CD4-positive, alpha-beta T cell (primary cell): ENCODE measurements at regions not wholly inside any gene's neighbourhood (a gene's known extent, or its start where the extent isn't known, plus 50 kb on each side); places are given as distances from the start of the nearest gene placed in this dataset.

Source experiments
- ATAC-seq: fragments of 200-7000 bp; cut with Tn5 transposase; one replicate; pipeline ENCODE4 v1.10.0; 2022; ENCODE audit warnings: mild to moderate bottlenecking; ENCODE audit not compliant: poor library complexity
- CTCF ChIA-PET: fragments of 350-600 bp; sonication (Branson Sonifier 250); formaldehyde crosslinking; loops from one replicate; lab custom pipeline; 2021; ENCODE audit warnings: antibody characterized with exemption, inconsistent platforms; lab: Charles Lee
- POLR2A ChIA-PET: fragments of 350-600 bp; sonication (Branson Sonifier 250); formaldehyde crosslinking; loops from one replicate; lab custom pipeline; 2021; ENCODE audit warnings: antibody characterized with exemption, inconsistent platforms; lab: Charles Lee
- DNase-seq, 14 experiments: peaks; one replicate each; pipeline ENCODE4 v3.0.0-alpha.2; 2013 to 2020; ENCODE audit warnings: mixed read lengths in 2 of 14
- H3K27ac ChIP-seq, 2 donors: one replicate each; pipeline versions ENCODE4 v1.5.1 to v1.7.0; 2013; ENCODE audit warnings: low read length in 2 of 2, low read depth in 1 of 2, mild to moderate bottlenecking in 1 of 2
- H3K27me3 ChIP-seq, 2 experiments: 1 replicate in 1 of 2; 2 replicates in 1 of 2; pipeline versions ENCODE4 v1.6.1 to v1.7.0; 2013; ENCODE audit warnings: low read length in 2 of 2, control low read depth in 1 of 2, mild to moderate bottlenecking in 1 of 2, moderate library complexity in 1 of 2; ENCODE audit not compliant: insufficient read depth in 2 of 2, control insufficient read depth in 1 of 2
- H3K36me3 ChIP-seq: one replicate; pipeline ENCODE4 v1.6.1; 2013; ENCODE audit warnings: low read length, control low read depth; ENCODE audit not compliant: insufficient read depth
- H3K4me1 ChIP-seq: one replicate; pipeline ENCODE4 v1.6.1; 2013; ENCODE audit warnings: low read length, control low read depth; ENCODE audit not compliant: insufficient read depth
- H3K4me3 ChIP-seq: one replicate; pipeline ENCODE4 v1.5.1; 2013; ENCODE audit warnings: mild to moderate bottlenecking, low read length, moderate library complexity
- H3K9me3 ChIP-seq, 2 experiments: 1 replicate in 1 of 2; 2 replicates in 1 of 2; pipeline versions ENCODE4 v1.6.1 to v1.7.0; 2013; ENCODE audit warnings: low read length in 2 of 2, mild to moderate bottlenecking in 2 of 2, control low read depth in 1 of 2, moderate library complexity in 1 of 2; ENCODE audit not compliant: control insufficient read depth in 1 of 2, insufficient read depth in 1 of 2
- H3K27ac Mint-ChIP-seq: one replicate; pipeline ENCODE4 v1.8.0; 2020; ENCODE audit warnings: mixed read lengths
- H3K27me3 Mint-ChIP-seq: one replicate; pipeline ENCODE4 v1.8.0; 2021; ENCODE audit warnings: mixed read lengths
- H3K36me3 Mint-ChIP-seq: one replicate; pipeline ENCODE4 v1.8.0; 2021; ENCODE audit warnings: low read depth, mixed read lengths
- H3K4me1 Mint-ChIP-seq: one replicate; pipeline ENCODE4 v1.8.0; 2021; ENCODE audit warnings: low read depth, mixed read lengths
- H3K4me3 Mint-ChIP-seq: one replicate; pipeline ENCODE4 v1.8.0; 2020; ENCODE audit warnings: mild to moderate bottlenecking, mixed read lengths
- H3K9me3 Mint-ChIP-seq: one replicate; pipeline ENCODE4 v1.8.0; 2020; ENCODE audit warnings: mixed read lengths
- intact Hi-C, 2 experiments: fragments of 100-400 bp; cut with DNase I in 1 of 2; cut with micrococcal nuclease in 1 of 2; formaldehyde crosslinking; loops; one replicate each; pipeline versions ENCODE4 v1.15.1 to v1.9.0; 2023 to 2025; cut with DNase I, micrococcal nuclease
- TF ChIP-seq, protein P1 (sequence below): fragments of 200-600 bp; IDR thresholded peaks from one replicate; pipeline ENCODE4 v1.8.0; 2022; ENCODE audit warnings: antibody characterized with exemption, mild to moderate bottlenecking

DNA sequence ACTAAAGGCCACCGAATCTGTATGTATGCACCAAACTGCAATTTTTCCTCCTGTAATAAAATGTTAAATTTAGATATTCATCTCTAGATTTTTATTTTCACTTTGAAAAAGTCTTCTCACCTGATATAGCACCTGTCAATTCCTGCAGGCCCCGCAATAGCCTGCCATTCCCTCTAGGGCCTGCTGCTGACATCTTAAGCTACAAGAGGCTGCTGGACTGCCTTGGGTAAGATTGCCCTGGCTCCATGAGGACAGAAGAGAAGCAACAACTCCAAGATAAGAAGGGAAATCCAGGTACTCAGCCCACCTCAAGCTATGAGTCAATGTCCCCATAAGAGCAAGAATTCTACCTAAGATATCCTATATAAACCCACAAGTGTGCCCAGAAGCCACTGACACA, 230.2 kb upstream of the AGTR2 start:
- Mint-ChIP-seq H3K27ac (no peak overlapping the region), H3K9me3 (no peaks in the 10 kb centered on the region), H3K4me3 (no peak overlapping the region), H3K36me3 (no peaks in the 10 kb centered on the region), H3K27me3 (no peaks in the 10 kb centered on the region), H3K4me1 (no peaks in the 10 kb centered on the region)
- H3K27ac ChIP-seq: no peak overlapping the region
- ChIA-PET POLR2A (no interaction called here), CTCF (no interaction called here)
- H3K4me1 ChIP-seq: no peaks in the 10 kb centered on the region
- peaks cover 0 to 8% of the 10 kb centered on the region in 2 experiments for H3K9me3 ChIP-seq
- ATAC-seq (no peak), DNase-seq (no peak)
- no peaks in the 10 kb centered on the region for H3K36me3 ChIP-seq
- no peak overlapping the region for H3K4me3 ChIP-seq
- TF ChIP-seq, protein P1, sequence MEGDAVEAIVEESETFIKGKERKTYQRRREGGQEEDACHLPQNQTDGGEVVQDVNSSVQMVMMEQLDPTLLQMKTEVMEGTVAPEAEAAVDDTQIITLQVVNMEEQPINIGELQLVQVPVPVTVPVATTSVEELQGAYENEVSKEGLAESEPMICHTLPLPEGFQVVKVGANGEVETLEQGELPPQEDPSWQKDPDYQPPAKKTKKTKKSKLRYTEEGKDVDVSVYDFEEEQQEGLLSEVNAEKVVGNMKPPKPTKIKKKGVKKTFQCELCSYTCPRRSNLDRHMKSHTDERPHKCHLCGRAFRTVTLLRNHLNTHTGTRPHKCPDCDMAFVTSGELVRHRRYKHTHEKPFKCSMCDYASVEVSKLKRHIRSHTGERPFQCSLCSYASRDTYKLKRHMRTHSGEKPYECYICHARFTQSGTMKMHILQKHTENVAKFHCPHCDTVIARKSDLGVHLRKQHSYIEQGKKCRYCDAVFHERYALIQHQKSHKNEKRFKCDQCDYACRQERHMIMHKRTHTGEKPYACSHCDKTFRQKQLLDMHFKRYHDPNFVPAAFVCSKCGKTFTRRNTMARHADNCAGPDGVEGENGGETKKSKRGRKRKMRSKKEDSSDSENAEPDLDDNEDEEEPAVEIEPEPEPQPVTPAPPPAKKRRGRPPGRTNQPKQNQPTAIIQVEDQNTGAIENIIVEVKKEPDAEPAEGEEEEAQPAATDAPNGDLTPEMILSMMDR: no peak
- intact Hi-C loops: no loop called here
- no peaks in the 10 kb centered on the region for H3K27me3 ChIP-seq

DNA sequence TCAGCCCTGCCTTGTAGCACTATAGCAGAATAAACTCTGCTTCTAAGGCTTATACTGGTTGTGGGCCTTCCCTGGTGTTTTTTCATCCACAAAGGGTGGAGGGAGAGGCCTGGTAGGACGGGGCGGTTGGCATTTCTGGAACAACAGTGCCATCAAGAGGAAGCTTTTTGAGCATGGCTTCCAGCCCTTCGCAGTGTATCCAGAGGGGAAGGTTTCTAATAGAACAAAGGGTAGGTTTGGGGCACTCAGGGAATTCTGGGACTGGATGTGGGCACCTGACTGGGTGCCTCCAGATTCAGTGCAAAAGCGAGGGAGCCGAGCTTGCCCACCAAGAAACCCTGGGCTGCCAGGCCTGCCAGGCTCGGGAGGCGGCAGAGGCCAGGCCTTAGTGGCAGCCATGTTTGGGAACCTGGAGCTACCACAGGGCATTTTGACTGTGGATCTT, 229.6 kb upstream of the AGTR2 start:
- Mint-ChIP-seq H3K27ac (no peak overlapping the region), H3K27me3 (no peaks in the 10 kb centered on the region), H3K9me3 (no peaks in the 10 kb centered on the region), H3K4me1 (no peaks in the 10 kb centered on the region), H3K4me3 (no peak overlapping the region), H3K36me3 (no peaks in the 10 kb centered on the region)
- H3K4me1 ChIP-seq: no peaks in the 10 kb centered on the region
- POLR2A ChIA-PET: no interaction called here
- peaks cover 0 to 10% of the 10 kb centered on the region in 2 experiments for H3K9me3 ChIP-seq
- ATAC-seq (no peak), DNase-seq (peak in 6 of 14 experiments; percentile 13 to 67 (median 46))
- H3K27me3 ChIP-seq: no peaks in the 10 kb centered on the region
- CTCF ChIA-PET: no interaction called here
- no peaks in the 10 kb centered on the region for H3K36me3 ChIP-seq
- H3K4me3 ChIP-seq: no peak overlapping the region
- H3K27ac ChIP-seq: no peak overlapping the region
- TF ChIP-seq, protein P1: no peak
- intact Hi-C loops: no loop called here

DNA sequence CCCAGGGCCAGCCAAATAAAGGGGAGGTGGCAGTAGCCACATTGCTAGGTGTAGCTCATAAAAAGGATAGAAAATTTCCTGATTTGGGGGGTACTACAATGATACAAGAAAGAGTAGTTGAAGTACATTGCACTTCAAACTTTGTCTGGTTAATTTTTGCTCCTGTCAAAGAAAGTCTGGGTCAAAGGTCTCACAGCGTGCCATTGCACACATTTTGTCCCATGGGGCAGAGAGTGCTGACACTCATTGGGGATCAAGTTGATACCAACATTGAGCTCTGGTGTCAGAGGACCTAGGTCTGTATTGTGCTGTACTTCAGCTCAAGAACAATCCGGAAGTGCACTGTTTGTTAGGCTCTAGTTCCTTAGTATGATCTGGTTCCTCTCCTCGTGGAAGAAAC, 229.2 kb upstream of the AGTR2 start:
- Histone ChIP-seq H3K9me3 (peaks cover 0 to 13% of the 10 kb centered on the region in 2 experiments), H3K36me3 (no peaks in the 10 kb centered on the region), H3K4me3 (no peak overlapping the region), H3K27me3 (no peaks in the 10 kb centered on the region), H3K4me1 (no peaks in the 10 kb centered on the region), H3K27ac (no peak overlapping the region)
- H3K36me3 Mint-ChIP-seq: no peaks in the 10 kb centered on the region
- intact Hi-C loops: no loop called here
- POLR2A ChIA-PET: no interaction called here
- no peak for DNase-seq
- H3K4me1 Mint-ChIP-seq: no peaks in the 10 kb centered on the region
- H3K9me3 Mint-ChIP-seq: no peaks in the 10 kb centered on the region
- CTCF ChIA-PET: no interaction called here
- H3K27ac Mint-ChIP-seq: no peak overlapping the region
- no peaks in the 10 kb centered on the region for H3K27me3 Mint-ChIP-seq
- no peak for ATAC-seq
- H3K4me3 Mint-ChIP-seq: no peak overlapping the region
- TF ChIP-seq, protein P1: no peak
